ENCODE measurements at regions not wholly inside any gene's neighbourhood (a gene's known extent, or its start where the extent isn't known, plus 50 kb on each side); places are given as distances from the start of the nearest gene placed in this dataset.
A peak's percentile ranks its signal among the peaks of the same experiment; 100 is the strongest.

- H3K4me3 ChIP-seq = no peak overlapping the region
- in situ Hi-C loops (cut with MboI) = loop anchor here (25.0 kb wide), 1 partner anchor 883 kb away; no protein-coding TSS in a partner anchor
- H3K4me2 ChIP-seq (ENCODE audit: unreplicated experiment) = no peak overlapping the region
- no peaks in the 10 kb centered on the region for H3K9me3 ChIP-seq (ENCODE audit: low read depth)
- H2AFZ ChIP-seq = no peak overlapping the region
- DNase-seq = no peak
- H3K79me2 ChIP-seq (ENCODE audit: insufficient read depth) = no peaks in the 10 kb centered on the region
- H3K27me3 ChIP-seq (replicated peaks; ENCODE audit: insufficient read depth) = no peaks in the 10 kb centered on the region
- no peak overlapping the region for H3K27ac ChIP-seq
- no peaks in the 10 kb centered on the region for H3K36me3 ChIP-seq (ENCODE audit: low read depth)
- H4K20me1 ChIP-seq (ENCODE audit: insufficient read depth) = no peaks in the 10 kb centered on the region
- no peaks in the 10 kb centered on the region for H3F3A ChIP-seq (ENCODE audit: insufficient read depth)
- no peak overlapping the region for H3K9ac ChIP-seq
- no peaks in the 10 kb centered on the region for H3K9me2 ChIP-seq (ENCODE audit: insufficient read depth)
- TF ChIP-seq EZH2 (IDR thresholded peaks at IDR 0.05; ENCODE audit: insufficient read depth, poor library complexity, severe bottlenecking) (no peak), EZH2phosphoT487 (IDR thresholded peaks at IDR 0.05; ENCODE audit: insufficient read depth, low read depth) (no peak)
- H3K4me1 ChIP-seq (ENCODE audit: insufficient read depth) = no peaks in the 10 kb centered on the region
Observed at GRCh38 chr5:119928974-119929373, 299.6 kb downstream of the FAM170A start.

- WGBS, 2 experiments (ENCODE audit: low coverage in 1 of 2, low lambda C conversion rate in 2 of 2, missing lambda C conversion rate in 2 of 2) = 52 to 61% methylated on average over 4 of the region's 4 CpGs
- DNase-seq = no peak
- TF ChIP-seq EZH2 (IDR thresholded peaks at IDR 0.05; ENCODE audit: insufficient read depth, poor library complexity, severe bottlenecking) = no peak
- TF ChIP-seq EZH2phosphoT487 (IDR thresholded peaks at IDR 0.05; ENCODE audit: insufficient read depth, low read depth) = no peak
- no peaks in the 10 kb centered on the region for H4K20me1 ChIP-seq (ENCODE audit: insufficient read depth)
- no peak overlapping the region for H3K9ac ChIP-seq
- no peak overlapping the region for H3K4me3 ChIP-seq
- H3K4me1 ChIP-seq (ENCODE audit: insufficient read depth) = no peaks in the 10 kb centered on the region
- no peaks in the 10 kb centered on the region for H3K9me2 ChIP-seq (ENCODE audit: insufficient read depth)
- no peak overlapping the region for H3K4me2 ChIP-seq (ENCODE audit: unreplicated experiment)
- no peaks in the 10 kb centered on the region for H3K27me3 ChIP-seq (replicated peaks; ENCODE audit: insufficient read depth)
- no peaks in the 10 kb centered on the region for H3K9me3 ChIP-seq (ENCODE audit: low read depth)
- no peak overlapping the region for H2AFZ ChIP-seq
- H3K79me2 ChIP-seq (ENCODE audit: insufficient read depth) = no peaks in the 10 kb centered on the region
- no peaks in the 10 kb centered on the region for H3K36me3 ChIP-seq (ENCODE audit: low read depth)
- in situ Hi-C loops (cut with MboI) = loop anchor here (25.0 kb wide), 1 partner anchor 882 kb away; no protein-coding TSS in a partner anchor
- H3F3A ChIP-seq (ENCODE audit: insufficient read depth) = no peaks in the 10 kb centered on the region
- H3K27ac ChIP-seq = no peak overlapping the region
Observed at GRCh38 chr5:119930490-119930889, 301.1 kb downstream of the FAM170A start.

GRCh38 chr5:119943148-119943547 lies 313.8 kb downstream of the FAM170A start:
- Histone ChIP-seq H3K4me3 (no peak overlapping the region), H3F3A (ENCODE audit: insufficient read depth) (no peaks in the 10 kb centered on the region), H3K36me3 (ENCODE audit: low read depth) (no peaks in the 10 kb centered on the region), H3K27ac (no peak overlapping the region), H3K4me1 (ENCODE audit: insufficient read depth) (no peaks in the 10 kb centered on the region), H2AFZ (no peak overlapping the region), H3K79me2 (ENCODE audit: insufficient read depth) (no peaks in the 10 kb centered on the region), H3K9me2 (ENCODE audit: insufficient read depth) (no peaks in the 10 kb centered on the region), H3K9ac (no peak overlapping the region), H3K9me3 (ENCODE audit: low read depth) (no peaks in the 10 kb centered on the region), H3K27me3 (replicated peaks; ENCODE audit: insufficient read depth) (no peaks in the 10 kb centered on the region), H4K20me1 (ENCODE audit: insufficient read depth) (no peaks in the 10 kb centered on the region), H3K4me2 (ENCODE audit: unreplicated experiment) (no peak overlapping the region)
- in situ Hi-C loops (cut with MboI) = loop anchor here (25.0 kb wide), 1 partner anchor 869 kb away; no protein-coding TSS in a partner anchor
- TF ChIP-seq EZH2phosphoT487 (IDR thresholded peaks at IDR 0.05; ENCODE audit: insufficient read depth, low read depth) = no peak
- TF ChIP-seq EZH2 (IDR thresholded peaks at IDR 0.05; ENCODE audit: insufficient read depth, poor library complexity, severe bottlenecking) = no peak
- WGBS, 2 experiments (ENCODE audit: low coverage in 1 of 2, low lambda C conversion rate in 2 of 2, missing lambda C conversion rate in 2 of 2) = 62 to 64% methylated on average over 2 of the region's 2 CpGs
- DNase-seq = peak; percentile 44

GRCh38 chr5:119945691-119946090 lies 316.3 kb downstream of the FAM170A start:
- no peak overlapping the region for H3K4me2 ChIP-seq (ENCODE audit: unreplicated experiment)
- no peak overlapping the region for H3K27ac ChIP-seq
- H3K9ac ChIP-seq = no peak overlapping the region
- no peak overlapping the region for H3K4me3 ChIP-seq
- DNase-seq = no peak
- no peaks in the 10 kb centered on the region for H3F3A ChIP-seq (ENCODE audit: insufficient read depth)
- no peaks in the 10 kb centered on the region for H3K9me3 ChIP-seq (ENCODE audit: low read depth)
- TF ChIP-seq EZH2 (IDR thresholded peaks at IDR 0.05; ENCODE audit: insufficient read depth, poor library complexity, severe bottlenecking) = no peak
- TF ChIP-seq EZH2phosphoT487 (IDR thresholded peaks at IDR 0.05; ENCODE audit: insufficient read depth, low read depth) = no peak
- no peaks in the 10 kb centered on the region for H3K79me2 ChIP-seq (ENCODE audit: insufficient read depth)
- no peaks in the 10 kb centered on the region for H4K20me1 ChIP-seq (ENCODE audit: insufficient read depth)
- no peaks in the 10 kb centered on the region for H3K4me1 ChIP-seq (ENCODE audit: insufficient read depth)
- H3K27me3 ChIP-seq (replicated peaks; ENCODE audit: insufficient read depth) = no peaks in the 10 kb centered on the region
- in situ Hi-C loops (cut with MboI) = loop anchor here (25.0 kb wide), 1 partner anchor 867 kb away; no protein-coding TSS in a partner anchor
- no peak overlapping the region for H2AFZ ChIP-seq
- H3K36me3 ChIP-seq (ENCODE audit: low read depth) = no peaks in the 10 kb centered on the region
- H3K9me2 ChIP-seq (ENCODE audit: insufficient read depth) = no peaks in the 10 kb centered on the region

GRCh38 chr5:119948162-119948561 lies 318.8 kb downstream of the FAM170A start:
- Histone ChIP-seq H3K9me3 (ENCODE audit: low read depth) (no peaks in the 10 kb centered on the region), H3K9me2 (ENCODE audit: insufficient read depth) (no peaks in the 10 kb centered on the region), H4K20me1 (ENCODE audit: insufficient read depth) (no peaks in the 10 kb centered on the region), H3K27ac (no peak overlapping the region), H3K79me2 (ENCODE audit: insufficient read depth) (no peaks in the 10 kb centered on the region), H3K9ac (no peak overlapping the region), H3K36me3 (ENCODE audit: low read depth) (no peaks in the 10 kb centered on the region), H3K4me3 (no peak overlapping the region), H3F3A (ENCODE audit: insufficient read depth) (no peaks in the 10 kb centered on the region), H3K4me2 (ENCODE audit: unreplicated experiment) (no peak overlapping the region), H3K4me1 (ENCODE audit: insufficient read depth) (no peaks in the 10 kb centered on the region), H2AFZ (no peak overlapping the region), H3K27me3 (replicated peaks; ENCODE audit: insufficient read depth) (no peaks in the 10 kb centered on the region)
- in situ Hi-C loops (cut with MboI) = loop anchor here (25.0 kb wide), 1 partner anchor 864 kb away; no protein-coding TSS in a partner anchor
- 0 to 7% methylated on average over 1 of the region's 1 CpG for WGBS, 2 experiments (ENCODE audit: low coverage in 1 of 2, low lambda C conversion rate in 2 of 2, missing lambda C conversion rate in 2 of 2)
- DNase-seq = no peak
- TF ChIP-seq EZH2phosphoT487 (IDR thresholded peaks at IDR 0.05; ENCODE audit: insufficient read depth, low read depth) (no peak), EZH2 (IDR thresholded peaks at IDR 0.05; ENCODE audit: insufficient read depth, poor library complexity, severe bottlenecking) (no peak)

Data from GM23248 (cell line).